ENCODE measurements at regions not wholly inside any gene's neighbourhood (a gene's known extent, or its start where the extent isn't known, plus 50 kb on each side); places are given as distances from the start of the nearest gene placed in this dataset.
A peak's percentile ranks its signal among the peaks of the same experiment; 100 is the strongest.

GRCh38 chr12:107385509-107385908 lies 292.2 kb upstream of the CRY1 start:
- Histone ChIP-seq H3K27ac (ENCODE audit: insufficient read depth in 1 of 2, low read depth in 1 of 2, low read length in 2 of 2, poor library complexity in 1 of 2, severe bottlenecking in 2 of 2) (no peak overlapping the region), H3K4me3 (ENCODE audit: control insufficient read depth in 1 of 7, extremely low read depth in 1 of 7, insufficient read depth in 4 of 7, low read depth in 2 of 7, low read length in 6 of 7) (no peak overlapping the region), H3K4me1 (ENCODE audit: control extremely low read depth in 1 of 4, control insufficient read depth in 4 of 4, insufficient read depth in 4 of 4, low read length in 3 of 4) (peaks cover 0 to 7% (median 0%) of the 10 kb centered on the region in 4 experiments), H3K36me3 (ENCODE audit: control insufficient read depth in 4 of 4, insufficient read depth in 4 of 4, low read length in 3 of 4) (peaks cover 0 to 2% (median 0%) of the 10 kb centered on the region in 4 experiments), H3K9me3 (ENCODE audit: control extremely low read depth in 1 of 5, control insufficient read depth in 4 of 5, insufficient read depth in 2 of 5, low read depth in 1 of 5, low read length in 4 of 5) (peaks cover 0 to 9% (median 0%) of the 10 kb centered on the region in 5 experiments), H3K27me3 (replicated peaks in 2 of 5; ENCODE audit: control insufficient read depth in 4 of 5, insufficient read depth in 5 of 5, low read length in 4 of 5) (no peaks in the 10 kb centered on the region)
- DNase-seq = no peak
- WGBS (ENCODE audit: insufficient coverage) = 71% methylated on average over 7 of the region's 8 CpGs
- POLR2A ChIA-PET = no interaction called here
- CTCF ChIA-PET = interaction anchor here (0.9 to 2.4 kb wide), 4 partner anchors 14 to 220 kb away, joined by 3 to 7 read pairs (median 4); no protein-coding TSS in a partner anchor

- ChIA-PET POLR2A (no interaction called here), CTCF (interaction anchor here (0.6 to 2.4 kb wide), 6 partner anchors 9 to 219 kb away, joined by 3 to 7 read pairs (median 4); no protein-coding TSS in a partner anchor)
- H3K27me3 ChIP-seq (replicated peaks in 2 of 5; ENCODE audit: control insufficient read depth in 4 of 5, insufficient read depth in 5 of 5, low read length in 4 of 5) = no peaks in the 10 kb centered on the region
- 60% methylated on average over 3 of the region's 4 CpGs for WGBS (ENCODE audit: insufficient coverage)
- peaks cover 0 to 7% (median 0%) of the 10 kb centered on the region in 4 experiments for H3K4me1 ChIP-seq (ENCODE audit: control extremely low read depth in 1 of 4, control insufficient read depth in 4 of 4, insufficient read depth in 4 of 4, low read length in 3 of 4)
- peaks cover 0 to 9% (median 0%) of the 10 kb centered on the region in 5 experiments for H3K9me3 ChIP-seq (ENCODE audit: control extremely low read depth in 1 of 5, control insufficient read depth in 4 of 5, insufficient read depth in 2 of 5, low read depth in 1 of 5, low read length in 4 of 5)
- peak in 1 of 3 donors; percentile 19 for DNase-seq
- H3K27ac ChIP-seq (ENCODE audit: insufficient read depth in 1 of 2, low read depth in 1 of 2, low read length in 2 of 2, poor library complexity in 1 of 2, severe bottlenecking in 2 of 2) = no peak overlapping the region
- peaks cover 0 to 2% (median 0%) of the 10 kb centered on the region in 4 experiments for H3K36me3 ChIP-seq (ENCODE audit: control insufficient read depth in 4 of 4, insufficient read depth in 4 of 4, low read length in 3 of 4)
- no peak overlapping the region for H3K4me3 ChIP-seq (ENCODE audit: control insufficient read depth in 1 of 7, extremely low read depth in 1 of 7, insufficient read depth in 4 of 7, low read depth in 2 of 7, low read length in 6 of 7)
Measured at GRCh38 chr12:107386569-107386968, 293.2 kb upstream of the CRY1 start.

GRCh38 chr12:107388263-107388662 lies 294.9 kb upstream of the CRY1 start:
- Histone ChIP-seq H3K27me3 (replicated peaks in 2 of 5; ENCODE audit: control insufficient read depth in 4 of 5, insufficient read depth in 5 of 5, low read length in 4 of 5) (no peaks in the 10 kb centered on the region), H3K4me1 (ENCODE audit: control extremely low read depth in 1 of 4, control insufficient read depth in 4 of 4, insufficient read depth in 4 of 4, low read length in 3 of 4) (peaks cover 0 to 7% (median 0%) of the 10 kb centered on the region in 4 experiments), H3K27ac (ENCODE audit: insufficient read depth in 1 of 2, low read depth in 1 of 2, low read length in 2 of 2, poor library complexity in 1 of 2, severe bottlenecking in 2 of 2) (no peak overlapping the region), H3K4me3 (ENCODE audit: control insufficient read depth in 1 of 7, extremely low read depth in 1 of 7, insufficient read depth in 4 of 7, low read depth in 2 of 7, low read length in 6 of 7) (no peak overlapping the region), H3K36me3 (ENCODE audit: control insufficient read depth in 4 of 4, insufficient read depth in 4 of 4, low read length in 3 of 4) (peaks cover 0 to 2% (median 0%) of the 10 kb centered on the region in 4 experiments), H3K9me3 (ENCODE audit: control extremely low read depth in 1 of 5, control insufficient read depth in 4 of 5, insufficient read depth in 2 of 5, low read depth in 1 of 5, low read length in 4 of 5) (peaks cover 0 to 9% (median 0%) of the 10 kb centered on the region in 5 experiments)
- ChIA-PET POLR2A (no interaction called here), CTCF (interaction anchor here (1.0 to 1.6 kb wide), 2 partner anchors 11 to 263 kb away, joined by 3 to 4 read pairs; no protein-coding TSS in a partner anchor)
- 100% methylated on average over 1 of the region's 1 CpG for WGBS (ENCODE audit: insufficient coverage)
- no peak for DNase-seq

GRCh38 chr12:107390414-107390813 lies 295.2 kb upstream of the PWP1 start:
- no peak overlapping the region for H3K27ac ChIP-seq (ENCODE audit: insufficient read depth in 1 of 2, low read depth in 1 of 2, low read length in 2 of 2, poor library complexity in 1 of 2, severe bottlenecking in 2 of 2)
- CTCF ChIA-PET = interaction anchor here (0.9 to 2.9 kb wide), 2 partner anchors 12 to 259 kb away, joined by 6 to 14 read pairs; no protein-coding TSS in a partner anchor
- peaks cover 0 to 7% (median 0%) of the 10 kb centered on the region in 4 experiments for H3K4me1 ChIP-seq (ENCODE audit: control extremely low read depth in 1 of 4, control insufficient read depth in 4 of 4, insufficient read depth in 4 of 4, low read length in 3 of 4)
- POLR2A ChIA-PET = no interaction called here
- no peak for DNase-seq
- H3K36me3 ChIP-seq (ENCODE audit: control insufficient read depth in 4 of 4, insufficient read depth in 4 of 4, low read length in 3 of 4) = no peaks in the 10 kb centered on the region
- peaks cover 0 to 9% (median 0%) of the 10 kb centered on the region in 5 experiments for H3K9me3 ChIP-seq (ENCODE audit: control extremely low read depth in 1 of 5, control insufficient read depth in 4 of 5, insufficient read depth in 2 of 5, low read depth in 1 of 5, low read length in 4 of 5)
- WGBS (ENCODE audit: insufficient coverage) = 90% methylated on average over 2 of the region's 2 CpGs
- H3K27me3 ChIP-seq (replicated peaks in 2 of 5; ENCODE audit: control insufficient read depth in 4 of 5, insufficient read depth in 5 of 5, low read length in 4 of 5) = no peaks in the 10 kb centered on the region
- no peak overlapping the region for H3K4me3 ChIP-seq (ENCODE audit: control insufficient read depth in 1 of 7, extremely low read depth in 1 of 7, insufficient read depth in 4 of 7, low read depth in 2 of 7, low read length in 6 of 7)

GRCh38 chr12:107393043-107393717 lies 292.4 kb upstream of the PWP1 start:
- Histone ChIP-seq H3K36me3 (ENCODE audit: control insufficient read depth in 4 of 4, insufficient read depth in 4 of 4, low read length in 3 of 4) (no peaks in the 10 kb centered on the region), H3K27me3 (replicated peaks in 2 of 5; ENCODE audit: control insufficient read depth in 4 of 5, insufficient read depth in 5 of 5, low read length in 4 of 5) (no peaks in the 10 kb centered on the region), H3K4me3 (ENCODE audit: control insufficient read depth in 1 of 7, extremely low read depth in 1 of 7, insufficient read depth in 4 of 7, low read depth in 2 of 7, low read length in 6 of 7) (no peak overlapping the region), H3K27ac (ENCODE audit: insufficient read depth in 1 of 2, low read depth in 1 of 2, low read length in 2 of 2, poor library complexity in 1 of 2, severe bottlenecking in 2 of 2) (no peak overlapping the region), H3K4me1 (ENCODE audit: control extremely low read depth in 1 of 4, control insufficient read depth in 4 of 4, insufficient read depth in 4 of 4, low read length in 3 of 4) (no peaks in the 10 kb centered on the region), H3K9me3 (ENCODE audit: control extremely low read depth in 1 of 5, control insufficient read depth in 4 of 5, insufficient read depth in 2 of 5, low read depth in 1 of 5, low read length in 4 of 5) (peaks cover 0 to 9% (median 0%) of the 10 kb centered on the region in 5 experiments)
- no peak for DNase-seq
- WGBS (ENCODE audit: insufficient coverage) = 89% methylated on average over 7 of the region's 10 CpGs
- ChIA-PET CTCF (interaction anchor here (0.8 to 2.2 kb wide), 3 partner anchors 11 to 261 kb away, joined by 3 to 7 read pairs (median 4); no protein-coding TSS in a partner anchor), POLR2A (interaction anchor here (0.6 kb wide), 1 partner anchor 472 kb away, joined by 3 read pairs; no protein-coding TSS in a partner anchor)

- H3K27ac ChIP-seq (ENCODE audit: insufficient read depth in 1 of 2, low read depth in 1 of 2, low read length in 2 of 2, poor library complexity in 1 of 2, severe bottlenecking in 2 of 2) = no peak overlapping the region
- H3K4me3 ChIP-seq (ENCODE audit: control insufficient read depth in 1 of 7, extremely low read depth in 1 of 7, insufficient read depth in 4 of 7, low read depth in 2 of 7, low read length in 6 of 7) = no peak overlapping the region
- DNase-seq = no peak
- H3K27me3 ChIP-seq (replicated peaks in 2 of 5; ENCODE audit: control insufficient read depth in 4 of 5, insufficient read depth in 5 of 5, low read length in 4 of 5) = no peaks in the 10 kb centered on the region
- peaks cover 0 to 3% (median 0%) of the 10 kb centered on the region in 5 experiments for H3K9me3 ChIP-seq (ENCODE audit: control extremely low read depth in 1 of 5, control insufficient read depth in 4 of 5, insufficient read depth in 2 of 5, low read depth in 1 of 5, low read length in 4 of 5)
- POLR2A ChIA-PET = no interaction called here
- H3K4me1 ChIP-seq (ENCODE audit: control extremely low read depth in 1 of 4, control insufficient read depth in 4 of 4, insufficient read depth in 4 of 4, low read length in 3 of 4) = no peaks in the 10 kb centered on the region
- 100% methylated on average over 2 of the region's 3 CpGs for WGBS (ENCODE audit: insufficient coverage)
- H3K36me3 ChIP-seq (ENCODE audit: control insufficient read depth in 4 of 4, insufficient read depth in 4 of 4, low read length in 3 of 4) = no peaks in the 10 kb centered on the region
- CTCF ChIA-PET = interaction anchor here (1.1 to 2.2 kb wide), 4 partner anchors 11 to 263 kb away, joined by 3 to 7 read pairs (median 4); no protein-coding TSS in a partner anchor
Measured at GRCh38 chr12:107394693-107395092, 290.9 kb upstream of the PWP1 start.

- 81% methylated on average over 2 of the region's 3 CpGs for WGBS (ENCODE audit: insufficient coverage)
- DNase-seq = no peak
- H3K4me1 ChIP-seq (ENCODE audit: control extremely low read depth in 1 of 4, control insufficient read depth in 4 of 4, insufficient read depth in 4 of 4, low read length in 3 of 4) = peaks cover 0 to 5% (median 2%) of the 10 kb centered on the region in 4 experiments
- H3K36me3 ChIP-seq (ENCODE audit: control insufficient read depth in 4 of 4, insufficient read depth in 4 of 4, low read length in 3 of 4) = no peaks in the 10 kb centered on the region
- H3K9me3 ChIP-seq (ENCODE audit: control extremely low read depth in 1 of 5, control insufficient read depth in 4 of 5, insufficient read depth in 2 of 5, low read depth in 1 of 5, low read length in 4 of 5) = no peaks in the 10 kb centered on the region
- H3K27me3 ChIP-seq (replicated peaks in 2 of 5; ENCODE audit: control insufficient read depth in 4 of 5, insufficient read depth in 5 of 5, low read length in 4 of 5) = no peaks in the 10 kb centered on the region
- CTCF ChIA-PET = no interaction called here
- no peak overlapping the region for H3K27ac ChIP-seq (ENCODE audit: insufficient read depth in 1 of 2, low read depth in 1 of 2, low read length in 2 of 2, poor library complexity in 1 of 2, severe bottlenecking in 2 of 2)
- no peak overlapping the region for H3K4me3 ChIP-seq (ENCODE audit: control insufficient read depth in 1 of 7, extremely low read depth in 1 of 7, insufficient read depth in 4 of 7, low read depth in 2 of 7, low read length in 6 of 7)
- POLR2A ChIA-PET = no interaction called here
Measured at GRCh38 chr12:107395817-107396216, 289.8 kb upstream of the PWP1 start.

Measured in common myeloid progenitor, CD34-positive (primary cell).